Endodermal cell (in vitro differentiated cells): ENCODE measurements at regions not wholly inside any gene's neighbourhood (a gene's known extent, or its start where the extent isn't known, plus 50 kb on each side); places are given as distances from the start of the nearest gene placed in this dataset.

Experiments used
- DNase-seq: peaks from one replicate; pipeline ENCODE4 v3.0.0-alpha.2; 2017
- H3K27ac ChIP-seq: 2 replicates; pipeline ENCODE4 v1.5.1; 2013; ENCODE audit warnings: mild to moderate bottlenecking, low read depth, low read length, moderate library complexity
- H3K27me3 ChIP-seq: 2 replicates; pipeline ENCODE4 v1.6.1; 2013; ENCODE audit warnings: mild to moderate bottlenecking, low read length, moderate library complexity; ENCODE audit not compliant: insufficient read depth, control insufficient read depth, poor library complexity, severe bottlenecking
- H3K36me3 ChIP-seq: 2 replicates; pipeline ENCODE4 v1.7.0; 2013; ENCODE audit warnings: mild to moderate bottlenecking, low read length, moderate library complexity; ENCODE audit not compliant: control insufficient read depth, insufficient read depth
- H3K4me1 ChIP-seq: one replicate; pipeline ENCODE4 v1.7.0; 2013; ENCODE audit warnings: low read length; ENCODE audit not compliant: control insufficient read depth, insufficient read depth
- H3K4me3 ChIP-seq: 2 replicates; pipeline ENCODE4 v1.5.1; 2013; ENCODE audit warnings: mild to moderate bottlenecking, low read length, moderate library complexity
- H3K9ac ChIP-seq: 2 replicates; pipeline ENCODE4 v1.6.1; 2013; ENCODE audit warnings: mild to moderate bottlenecking, low read length, moderate library complexity; ENCODE audit not compliant: poor library complexity, severe bottlenecking; ENCODE audit errors: extremely low read depth
- H3K9me3 ChIP-seq: 2 replicates; pipeline ENCODE4 v1.6.1; 2013; ENCODE audit warnings: mild to moderate bottlenecking, low read length, moderate library complexity; ENCODE audit not compliant: control insufficient read depth
- H3K27ac Mint-ChIP-seq: 2 replicates; pipeline ENCODE4 v1.8.0; 2020; ENCODE audit warnings: mixed read lengths
- H3K27me3 Mint-ChIP-seq: 2 replicates; pipeline ENCODE4 v1.8.0; 2021; ENCODE audit warnings: mild to moderate bottlenecking, mixed read lengths; ENCODE audit not compliant: insufficient read depth
- H3K36me3 Mint-ChIP-seq: 2 replicates; pipeline ENCODE4 v1.8.0; 2020; ENCODE audit warnings: low read depth, mixed read lengths
- H3K4me1 Mint-ChIP-seq: 2 replicates; pipeline ENCODE4 v1.8.0; 2020; ENCODE audit warnings: mixed read lengths
- H3K4me3 Mint-ChIP-seq: 2 replicates; pipeline ENCODE4 v1.8.0; 2020; ENCODE audit warnings: mild to moderate bottlenecking, moderate library complexity, mixed read lengths
- H3K9me3 Mint-ChIP-seq: 2 replicates; pipeline ENCODE4 v1.8.0; 2020; ENCODE audit warnings: mild to moderate bottlenecking, mixed read lengths
- WGBS, 2 experiments: methylation state at CpG; one replicate each; pipeline versions ENCODE4 v1.1.5 to v1.1.7; 2013; ENCODE audit warnings: missing lambda C conversion rate in 2 of 2, mixed read lengths in 1 of 2; ENCODE audit not compliant: insufficient coverage in 1 of 2, insufficient read length in 1 of 2; 5-methylcytosine and 5-hydroxymethylcytosine counted together
- TF ChIP-seq, protein P1 (sequence below): fragments of 200-600 bp; sonication (generic); conservative IDR thresholded peaks from 2 replicates; pipeline ENCODE4 v1.5.0; 2021; ENCODE audit warnings: antibody characterized with exemption, mild to moderate bottlenecking

DNA sequence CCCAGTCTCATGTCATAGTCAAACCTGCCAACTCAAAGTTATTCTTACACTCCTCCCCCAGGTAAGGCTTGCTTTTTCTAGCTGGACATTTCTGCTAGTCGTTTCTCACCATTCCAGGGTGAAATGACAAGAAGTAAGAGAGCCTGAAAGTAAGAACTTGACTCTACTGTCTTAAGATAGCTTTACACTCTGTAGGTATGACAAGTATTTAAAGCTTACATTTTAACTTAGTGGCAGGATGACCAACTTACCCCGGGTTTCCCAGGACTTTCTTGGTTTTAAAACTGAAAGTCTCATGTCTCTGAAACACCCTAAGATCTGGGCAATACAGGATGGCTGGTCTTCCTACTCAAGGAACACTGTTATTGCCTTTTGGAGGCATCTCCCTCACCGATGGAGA is 67.5 kb upstream of the PIK3R1 start:
- Mint-ChIP-seq H3K27me3 (no peaks in the 10 kb centered on the region), H3K9me3 (peaks cover 12% of the 10 kb centered on the region), H3K36me3 (no peaks in the 10 kb centered on the region), H3K27ac (no peak overlapping the region), H3K4me3 (no peak overlapping the region), H3K4me1 (no peaks in the 10 kb centered on the region)
- no peaks in the 10 kb centered on the region for H3K4me1 ChIP-seq
- H3K27ac ChIP-seq: no peak overlapping the region
- H3K27me3 ChIP-seq: no peaks in the 10 kb centered on the region
- H3K36me3 ChIP-seq: no peaks in the 10 kb centered on the region
- DNase-seq: no peak
- WGBS, 2 experiments: 93 to 94% methylated on average over 3 of the region's 3 CpGs
- no peak overlapping the region for H3K4me3 ChIP-seq
- TF ChIP-seq, protein P1, sequence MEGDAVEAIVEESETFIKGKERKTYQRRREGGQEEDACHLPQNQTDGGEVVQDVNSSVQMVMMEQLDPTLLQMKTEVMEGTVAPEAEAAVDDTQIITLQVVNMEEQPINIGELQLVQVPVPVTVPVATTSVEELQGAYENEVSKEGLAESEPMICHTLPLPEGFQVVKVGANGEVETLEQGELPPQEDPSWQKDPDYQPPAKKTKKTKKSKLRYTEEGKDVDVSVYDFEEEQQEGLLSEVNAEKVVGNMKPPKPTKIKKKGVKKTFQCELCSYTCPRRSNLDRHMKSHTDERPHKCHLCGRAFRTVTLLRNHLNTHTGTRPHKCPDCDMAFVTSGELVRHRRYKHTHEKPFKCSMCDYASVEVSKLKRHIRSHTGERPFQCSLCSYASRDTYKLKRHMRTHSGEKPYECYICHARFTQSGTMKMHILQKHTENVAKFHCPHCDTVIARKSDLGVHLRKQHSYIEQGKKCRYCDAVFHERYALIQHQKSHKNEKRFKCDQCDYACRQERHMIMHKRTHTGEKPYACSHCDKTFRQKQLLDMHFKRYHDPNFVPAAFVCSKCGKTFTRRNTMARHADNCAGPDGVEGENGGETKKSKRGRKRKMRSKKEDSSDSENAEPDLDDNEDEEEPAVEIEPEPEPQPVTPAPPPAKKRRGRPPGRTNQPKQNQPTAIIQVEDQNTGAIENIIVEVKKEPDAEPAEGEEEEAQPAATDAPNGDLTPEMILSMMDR: no peak
- no peak overlapping the region for H3K9ac ChIP-seq
- H3K9me3 ChIP-seq: no peaks in the 10 kb centered on the region

DNA sequence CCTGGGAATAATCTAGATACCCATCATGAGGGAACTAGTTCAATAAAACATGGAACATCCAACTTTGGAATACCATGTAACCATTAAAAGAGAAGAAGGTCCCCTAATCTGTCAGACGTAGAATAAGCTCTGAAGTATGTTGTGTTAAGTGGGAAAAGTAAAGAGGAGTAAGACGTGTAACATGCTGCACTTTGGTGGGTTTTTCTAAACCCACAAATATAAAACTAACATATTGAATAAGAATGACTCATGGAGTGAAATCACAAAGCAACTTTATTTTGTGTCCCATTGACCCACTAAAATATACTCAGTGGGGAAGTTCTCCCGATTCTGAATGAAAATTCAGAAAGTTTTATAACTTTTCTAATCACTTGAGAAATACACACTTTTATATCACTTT is 67.9 kb upstream of the PIK3R1 start:
- no peaks in the 10 kb centered on the region for H3K4me1 ChIP-seq
- H3K36me3 ChIP-seq: no peaks in the 10 kb centered on the region
- no peak overlapping the region for H3K9ac ChIP-seq
- no peak overlapping the region for H3K4me3 ChIP-seq
- no peaks in the 10 kb centered on the region for H3K4me1 Mint-ChIP-seq
- TF ChIP-seq, protein P1: no peak
- no peaks in the 10 kb centered on the region for H3K9me3 ChIP-seq
- H3K27me3 Mint-ChIP-seq: no peaks in the 10 kb centered on the region
- WGBS, 2 experiments: 80 to 99% methylated on average over 1 to 2 of the region's 3 CpGs
- DNase-seq: no peak
- no peaks in the 10 kb centered on the region for H3K36me3 Mint-ChIP-seq
- H3K4me3 Mint-ChIP-seq: no peak overlapping the region
- H3K27ac Mint-ChIP-seq: no peak overlapping the region
- H3K9me3 Mint-ChIP-seq: peaks cover 16% of the 10 kb centered on the region
- no peak overlapping the region for H3K27ac ChIP-seq
- H3K27me3 ChIP-seq: no peaks in the 10 kb centered on the region

DNA sequence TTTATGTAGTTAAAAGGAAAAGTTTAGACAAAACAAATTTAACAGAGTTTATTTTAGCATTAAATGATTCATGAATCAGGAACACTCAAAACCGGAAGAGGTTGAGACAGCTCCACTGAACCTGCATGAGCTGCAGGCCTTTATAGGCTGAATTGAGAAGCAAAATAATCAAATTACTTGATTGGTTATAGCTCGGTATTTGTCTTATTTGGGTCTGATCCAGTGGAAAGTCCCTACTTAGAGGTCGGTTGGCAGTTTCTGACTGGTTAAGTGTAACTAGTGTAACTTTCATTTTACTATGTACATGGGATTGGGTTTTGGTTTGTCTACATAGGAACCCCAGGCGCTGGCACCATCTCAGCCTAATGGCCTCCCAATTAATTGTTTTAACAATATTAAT is 74.1 kb upstream of the PIK3R1 start:
- TF ChIP-seq, protein P1: no peak
- peaks cover 16% of the 10 kb centered on the region for H3K4me1 Mint-ChIP-seq
- Histone ChIP-seq H3K36me3 (no peaks in the 10 kb centered on the region), H3K9me3 (no peaks in the 10 kb centered on the region), H3K9ac (no peak overlapping the region), H3K27me3 (no peaks in the 10 kb centered on the region), H3K4me3 (no peak overlapping the region), H3K27ac (no peak overlapping the region), H3K4me1 (no peaks in the 10 kb centered on the region)
- H3K4me3 Mint-ChIP-seq: no peak overlapping the region
- peaks cover 19% of the 10 kb centered on the region for H3K9me3 Mint-ChIP-seq
- DNase-seq: no peak
- H3K36me3 Mint-ChIP-seq: no peaks in the 10 kb centered on the region
- WGBS, 2 experiments: 89 to 100% methylated on average over 2 to 4 of the region's 4 CpGs
- H3K27me3 Mint-ChIP-seq: no peaks in the 10 kb centered on the region
- H3K27ac Mint-ChIP-seq: no peak overlapping the region
